Bronchial epithelial cell (primary cell): ENCODE measurements at regions not wholly inside any gene's neighbourhood (a gene's known extent, or its start where the extent isn't known, plus 50 kb on each side); places are given as distances from the start of the nearest gene placed in this dataset.
A peak's percentile ranks its signal among the peaks of the same experiment; 100 is the strongest.

ENCODE experiments used
- DNase-seq: peaks from one replicate; pipeline ENCODE4 v3.0.0-alpha.2; 2010; ENCODE audit warnings: low read depth
- FAIRE-seq: peaks from 2 replicates; lab custom pipeline; 2011; peaks lifted over from hg19 to GRCh38; lab: Jason Lieb, UNC
- H3K27me3 ChIP-seq: 2 replicates; pipeline ENCODE4 v1.5.1; 2011; ENCODE audit warnings: low read length; ENCODE audit not compliant: control insufficient read depth, insufficient read depth
- H3K36me3 ChIP-seq: 2 replicates; pipeline ENCODE4 v1.5.1; 2011; ENCODE audit warnings: low read length; ENCODE audit not compliant: control insufficient read depth, insufficient read depth
- H3K4me3 ChIP-seq: 2 replicates; pipeline ENCODE4 v1.5.1; 2011; ENCODE audit warnings: mild to moderate bottlenecking, low read depth, low read length, control low read depth
- CTCF ChIP-seq: IDR thresholded peaks from 2 replicates; pipeline ENCODE4 v1.5.1; 2011; ENCODE audit warnings: mild to moderate bottlenecking, moderate library complexity, low read length, control low read depth, inconsistent platforms; ENCODE audit not compliant: insufficient read depth, severe bottlenecking

DNA sequence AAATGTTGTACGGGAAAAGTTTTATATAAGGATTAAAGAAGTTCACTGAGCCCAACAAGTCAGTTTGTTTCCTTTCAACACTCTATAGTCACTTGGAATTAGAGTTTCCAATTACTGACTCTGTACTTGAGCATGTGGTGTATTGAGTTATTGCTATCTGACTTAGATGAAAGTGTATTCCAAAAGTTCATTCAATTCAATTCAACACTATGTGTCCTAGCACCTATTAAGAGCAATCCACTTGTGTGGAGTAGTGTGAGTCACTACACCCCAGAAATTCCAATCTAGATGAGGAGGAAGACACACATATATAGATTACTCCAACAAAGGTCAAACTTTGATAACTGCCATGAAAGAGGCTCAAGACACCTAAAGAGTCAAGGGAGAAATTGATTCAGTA lies 98.2 kb upstream of the SLCO6A1 start:
- FAIRE-seq (no peak), DNase-seq (no peak)
- TF ChIP-seq CTCF, result no peak
- no peak overlapping the region for H3K4me3 ChIP-seq
- H3K27me3 ChIP-seq, result no peaks in the 10 kb centered on the region
- no peaks in the 10 kb centered on the region for H3K36me3 ChIP-seq

DNA sequence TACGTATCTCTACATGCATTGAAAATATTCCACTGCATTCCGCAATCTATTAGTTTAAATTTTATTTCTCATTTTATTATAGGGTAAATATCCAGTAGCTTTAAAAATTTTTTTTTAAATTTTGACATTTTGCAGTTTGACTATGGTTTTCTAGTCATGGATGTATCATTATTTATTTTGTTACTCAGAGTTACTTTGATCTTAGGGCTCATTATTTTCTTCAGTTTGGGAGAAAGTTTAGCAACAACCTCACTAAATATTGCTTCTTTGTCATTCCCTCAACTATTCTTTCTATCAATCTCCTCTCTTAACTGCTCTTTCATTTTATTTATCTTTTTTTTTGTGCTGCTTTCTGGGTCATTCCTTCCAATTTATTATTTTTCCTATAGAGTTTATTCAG lies 100.5 kb upstream of the SLCO6A1 start:
- no peaks in the 10 kb centered on the region for H3K27me3 ChIP-seq
- no peak overlapping the region for H3K4me3 ChIP-seq
- DNase-seq (no peak), FAIRE-seq (no peak)
- H3K36me3 ChIP-seq, result no peaks in the 10 kb centered on the region
- no peak for TF ChIP-seq CTCF

DNA sequence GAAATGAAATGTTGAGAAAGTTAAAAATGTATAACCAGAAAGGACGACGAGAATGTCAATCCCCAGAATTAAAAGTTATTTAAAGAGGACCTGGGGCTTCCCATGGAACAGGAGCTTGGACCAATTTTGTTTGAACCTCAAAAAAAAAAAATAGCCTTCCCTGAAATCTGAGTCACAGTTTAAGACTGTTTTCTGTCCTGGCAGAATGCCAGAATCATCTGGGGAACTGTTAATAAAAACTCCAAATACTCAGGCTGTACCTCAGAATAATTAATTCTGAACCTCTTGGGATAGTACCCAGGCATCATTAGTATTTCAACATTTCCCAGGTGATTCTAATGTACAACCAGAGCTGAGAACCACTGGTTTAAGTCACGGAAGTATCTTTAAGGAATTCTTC lies 102.2 kb upstream of the SLCO6A1 start:
- DNase-seq (peak; percentile 40), FAIRE-seq (no peak)
- Histone ChIP-seq H3K27me3 (no peaks in the 10 kb centered on the region), H3K4me3 (no peak overlapping the region), H3K36me3 (no peaks in the 10 kb centered on the region)
- TF ChIP-seq CTCF, result no peak

DNA sequence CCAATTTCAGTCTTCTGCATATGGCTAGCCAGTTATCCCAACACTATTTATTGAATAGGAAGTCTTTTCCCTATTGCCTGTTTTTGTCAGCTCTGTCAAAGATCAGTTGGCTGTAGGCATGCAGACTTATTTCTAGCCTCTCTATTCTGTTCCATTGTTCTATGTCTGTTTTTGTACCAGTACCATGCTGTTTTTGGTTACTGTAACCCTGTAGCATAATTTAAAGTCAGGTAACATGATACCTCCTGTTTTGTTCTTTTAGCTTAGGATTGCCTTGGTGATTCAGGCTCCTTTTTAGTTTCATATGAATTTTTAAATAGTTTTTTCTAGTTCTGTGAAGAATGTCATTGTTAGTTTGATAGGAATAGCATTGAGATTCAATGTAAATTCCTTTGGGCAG lies 104.9 kb upstream of the SLCO6A1 start:
- DNase-seq (no peak), FAIRE-seq (no peak)
- TF ChIP-seq CTCF, result no peak
- Histone ChIP-seq H3K36me3 (no peaks in the 10 kb centered on the region), H3K27me3 (no peaks in the 10 kb centered on the region), H3K4me3 (no peak overlapping the region)

- no peak for TF ChIP-seq CTCF
- FAIRE-seq (no peak), DNase-seq (no peak)
- H3K36me3 ChIP-seq, result no peaks in the 10 kb centered on the region
- H3K4me3 ChIP-seq, result no peak overlapping the region
- no peaks in the 10 kb centered on the region for H3K27me3 ChIP-seq
Observed at GRCh38 chr5:102608414-102608813, 109.6 kb upstream of the SLCO6A1 start.

GRCh38 chr5:102611312-102611711 lies 112.5 kb upstream of the SLCO6A1 start:
- Histone ChIP-seq H3K4me3 (no peak overlapping the region), H3K36me3 (no peaks in the 10 kb centered on the region), H3K27me3 (no peaks in the 10 kb centered on the region)
- TF ChIP-seq CTCF, result no peak
- FAIRE-seq (no peak), DNase-seq (no peak)
